Liver (tissue), 8 donors: ENCODE measurements at regions not wholly inside any gene's neighbourhood (a gene's known extent, or its start where the extent isn't known, plus 50 kb on each side); places are given as distances from the start of the nearest gene placed in this dataset.

Experiments
- DNase-seq: peaks from one replicate; pipeline ENCODE4 v3.0.0-alpha.2; 2017; ENCODE audit warnings: low spot score
- H3K27ac ChIP-seq, 2 donors: one replicate each; pipeline ENCODE4 v1.7.0; 2013; ENCODE audit warnings: inconsistent platforms in 2 of 2, low read length in 2 of 2, control low read depth in 1 of 2, low read depth in 1 of 2, mild to moderate bottlenecking in 1 of 2
- H3K27me3 ChIP-seq, 4 donors: one replicate each; pipeline versions ENCODE4 v1.6.1 to v1.7.0; 2013; ENCODE audit warnings: low read length in 3 of 4, inconsistent platforms in 1 of 4, mild to moderate bottlenecking in 1 of 4, moderate library complexity in 1 of 4; ENCODE audit not compliant: control insufficient read depth in 4 of 4, insufficient read depth in 4 of 4
- H3K36me3 ChIP-seq, 4 donors: one replicate each; pipeline versions ENCODE4 v1.6.1 to v1.7.0; 2013; ENCODE audit warnings: low read length in 3 of 4, mild to moderate bottlenecking in 3 of 4, low read depth in 1 of 4, moderate library complexity in 1 of 4; ENCODE audit not compliant: control insufficient read depth in 4 of 4, insufficient read depth in 3 of 4
- H3K4me1 ChIP-seq, 4 donors: one replicate each; pipeline versions ENCODE4 v1.6.1 to v1.7.0; 2013; ENCODE audit warnings: low read length in 3 of 4, mild to moderate bottlenecking in 3 of 4, moderate library complexity in 1 of 4; ENCODE audit not compliant: control insufficient read depth in 4 of 4, insufficient read depth in 4 of 4
- H3K4me3 ChIP-seq, 3 donors: one replicate each; pipeline versions ENCODE4 v1.6.1 to v1.7.0; 2013; ENCODE audit warnings: low read length in 3 of 3, control low read depth in 1 of 3, low read depth in 1 of 3, mild to moderate bottlenecking in 1 of 3
- H3K9ac ChIP-seq, 2 donors: one replicate each; pipeline ENCODE4 v1.7.0; 2013; ENCODE audit warnings: low read length in 2 of 2, mild to moderate bottlenecking in 2 of 2, moderate library complexity in 2 of 2, control low read depth in 1 of 2, low read depth in 1 of 2
- H3K9me3 ChIP-seq, 4 donors: one replicate each; pipeline versions ENCODE4 v1.6.1 to v1.7.0; 2013; ENCODE audit warnings: low read length in 3 of 4; ENCODE audit not compliant: control insufficient read depth in 4 of 4
- CTCF ChIP-seq: fragments of 150-350 bp; IDR thresholded peaks from 2 replicates; pipeline ENCODE4 v1.5.1; 2017; ENCODE audit warnings: improper control_type of control experiment, low read depth, low read length; ENCODE audit not compliant: missing input control
- EGR1 ChIP-seq, 2 donors: IDR thresholded peaks; 2 replicates each; pipeline ENCODE4 v1.6.1; 2016 to 2018; ENCODE audit warnings: antibody characterized with exemption in 2 of 2, low read depth in 2 of 2
- GABPA ChIP-seq, 2 donors: IDR thresholded peaks in 1 of 2; conservative IDR thresholded peaks in 1 of 2; 2 replicates each; pipeline ENCODE4 v1.6.1; 2016; ENCODE audit warnings: antibody characterized with exemption in 2 of 2, mild to moderate bottlenecking in 1 of 2, moderate library complexity in 1 of 2
- NR2F2 ChIP-seq: IDR thresholded peaks from 2 replicates; pipeline ENCODE4 v1.6.1; 2016; ENCODE audit warnings: antibody characterized with exemption
- RAD21 ChIP-seq, 2 donors: IDR thresholded peaks; 2 replicates each; pipeline ENCODE4 v1.6.1; 2016; ENCODE audit warnings: antibody characterized with exemption in 2 of 2, mild to moderate bottlenecking in 2 of 2
- REST ChIP-seq: IDR thresholded peaks from 2 replicates; pipeline ENCODE4 v1.6.1; 2016; ENCODE audit warnings: antibody characterized with exemption, mild to moderate bottlenecking
- TAF1 ChIP-seq: conservative IDR thresholded peaks from 2 replicates; pipeline ENCODE4 v1.6.1; 2016; ENCODE audit warnings: antibody characterized with exemption, mild to moderate bottlenecking
- YY1 ChIP-seq: IDR thresholded peaks from 2 replicates; pipeline ENCODE4 v1.6.1; 2016; ENCODE audit warnings: antibody characterized with exemption, mild to moderate bottlenecking
- ZBTB33 ChIP-seq: IDR thresholded peaks from 2 replicates; pipeline ENCODE4 v1.6.1; 2016; ENCODE audit warnings: antibody characterized with exemption
- WGBS: extraction: QIAGEN DNeasy Blood & Tissue Kit; methylation state at CpG from one replicate; pipeline ENCODE4 v1.1.7; 2013; 5-methylcytosine and 5-hydroxymethylcytosine counted together
- TF ChIP-seq, protein P1 (sequence below): IDR thresholded peaks from 2 replicates; pipeline ENCODE4 v1.6.1; 2016; ENCODE audit warnings: antibody characterized with exemption
- TF ChIP-seq, protein P2 (sequence below): IDR thresholded peaks from 2 replicates; pipeline ENCODE4 v1.6.1; 2016; ENCODE audit warnings: antibody characterized with exemption
- donor health status: healthy.
- donor health status: healthy.
- donor health status: healthy.
- donor health status: healthy.
- donor health status: healthy.

- no peak for TF ChIP-seq GABPA (IDR thresholded peaks at IDR 0.05 in 1 of 2, conservative IDR thresholded peaks at IDR 0.05 in 1 of 2)
- no peak for TF ChIP-seq NR2F2
- no peak for TF ChIP-seq YY1
- TF ChIP-seq EGR1 (IDR thresholded peaks at IDR 0.05; ENCODE audit: low read depth in 2 of 2), result no peak
Measured at GRCh38 chrX:34559325-34559724, 97.8 kb downstream of the TMEM47 start (continued).

DNA sequence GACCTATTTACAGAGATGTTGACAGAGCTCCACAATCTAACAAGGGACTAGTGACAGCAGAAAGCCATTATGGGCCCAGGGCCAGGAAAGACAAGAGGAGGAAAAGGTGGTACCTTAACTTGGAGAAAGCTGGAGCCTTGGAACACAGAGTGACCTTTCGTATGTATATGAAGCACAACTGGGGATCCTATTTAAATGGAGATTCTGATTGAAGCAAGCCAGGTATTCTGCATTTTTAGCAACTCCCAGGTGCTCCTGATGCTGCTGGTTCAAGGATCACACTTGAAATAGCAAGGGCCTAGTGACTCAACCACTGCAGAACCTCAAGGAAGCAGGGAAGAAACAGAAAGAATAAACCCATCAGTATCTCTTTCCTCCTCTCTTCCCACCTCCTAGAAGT is 99.4 kb downstream of the TMEM47 start:
- WGBS, result 97% methylated on average over 1 of the region's 1 CpG
- DNase-seq, result no peak

More for the DNA sequence above, 99.4 kb downstream of the TMEM47 start:
- H3K4me1 ChIP-seq, result no peaks in the 10 kb centered on the region
- no peaks in the 10 kb centered on the region for H3K36me3 ChIP-seq
- no peak overlapping the region for H3K27ac ChIP-seq
- TF ChIP-seq REST (no peak), EGR1 (IDR thresholded peaks at IDR 0.05; ENCODE audit: low read depth in 2 of 2) (no peak), TAF1 (no peak), ZBTB33 (no peak), GABPA (IDR thresholded peaks at IDR 0.05 in 1 of 2, conservative IDR thresholded peaks at IDR 0.05 in 1 of 2) (no peak), CTCF (no peak), RAD21 (IDR thresholded peaks at IDR 0.05) (no peak)
- TF ChIP-seq, protein P1, sequence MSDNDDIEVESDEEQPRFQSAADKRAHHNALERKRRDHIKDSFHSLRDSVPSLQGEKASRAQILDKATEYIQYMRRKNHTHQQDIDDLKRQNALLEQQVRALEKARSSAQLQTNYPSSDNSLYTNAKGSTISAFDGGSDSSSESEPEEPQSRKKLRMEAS, result no peak
- TF ChIP-seq, protein P2, sequence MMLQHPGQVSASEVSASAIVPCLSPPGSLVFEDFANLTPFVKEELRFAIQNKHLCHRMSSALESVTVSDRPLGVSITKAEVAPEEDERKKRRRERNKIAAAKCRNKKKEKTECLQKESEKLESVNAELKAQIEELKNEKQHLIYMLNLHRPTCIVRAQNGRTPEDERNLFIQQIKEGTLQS, result no peak
- no peaks in the 10 kb centered on the region for H3K27me3 ChIP-seq
- no peak overlapping the region for H3K4me3 ChIP-seq
- no peak overlapping the region for H3K9ac ChIP-seq
- H3K9me3 ChIP-seq, result no peaks in the 10 kb centered on the region
